ENCODE measurements at regions not wholly inside any gene's neighbourhood (a gene's known extent, or its start where the extent isn't known, plus 50 kb on each side); places are given as distances from the start of the nearest gene placed in this dataset.
A peak's percentile ranks its signal among the peaks of the same experiment; 100 is the strongest.
"Not testable (repeated sequence)": the region's sequence is repeated elsewhere in the genome, so short reads cannot be mapped to it uniquely, and the experiment has no call there.

DNA sequence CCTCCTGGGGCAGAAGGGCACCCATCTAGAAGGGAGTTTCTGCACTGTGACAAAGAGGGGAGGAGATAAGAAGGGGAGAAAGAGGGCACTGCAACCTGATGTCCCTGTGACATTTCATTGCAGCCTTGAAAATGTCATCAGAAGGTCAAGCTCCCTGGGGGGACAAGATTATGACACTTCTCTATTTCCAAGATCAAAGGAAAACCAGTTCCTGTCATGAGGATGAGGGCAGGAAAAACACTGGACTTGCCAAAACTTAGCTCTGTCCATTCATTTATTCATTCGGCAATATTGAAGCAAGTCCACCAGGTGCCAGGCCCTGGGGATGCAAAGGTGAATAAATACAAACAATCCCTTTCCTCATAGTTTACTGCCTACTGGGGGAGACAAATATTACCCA is 138.4 kb upstream of the CDKN3 start:
- no peak for DNase-seq

DNA sequence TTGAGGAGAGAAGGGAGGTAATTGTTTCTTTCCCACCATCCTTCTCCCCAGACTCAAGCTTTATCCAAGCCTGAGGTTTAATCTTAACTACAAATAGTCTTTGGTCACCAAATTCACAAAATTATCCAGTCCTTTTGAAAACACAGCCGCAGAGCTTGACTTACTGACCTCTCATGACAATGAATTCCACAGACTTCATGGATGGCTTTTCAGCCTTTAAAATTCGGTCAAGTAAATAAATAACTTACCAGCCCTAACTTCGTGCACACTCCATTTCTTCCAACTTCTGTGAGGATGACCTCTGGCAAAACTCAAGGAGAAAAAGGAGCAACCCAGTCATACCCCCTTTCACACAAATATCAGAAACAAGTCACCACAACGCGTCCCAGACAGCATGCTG is 137.0 kb upstream of the CDKN3 start:
- DNase-seq: no peak

DNA sequence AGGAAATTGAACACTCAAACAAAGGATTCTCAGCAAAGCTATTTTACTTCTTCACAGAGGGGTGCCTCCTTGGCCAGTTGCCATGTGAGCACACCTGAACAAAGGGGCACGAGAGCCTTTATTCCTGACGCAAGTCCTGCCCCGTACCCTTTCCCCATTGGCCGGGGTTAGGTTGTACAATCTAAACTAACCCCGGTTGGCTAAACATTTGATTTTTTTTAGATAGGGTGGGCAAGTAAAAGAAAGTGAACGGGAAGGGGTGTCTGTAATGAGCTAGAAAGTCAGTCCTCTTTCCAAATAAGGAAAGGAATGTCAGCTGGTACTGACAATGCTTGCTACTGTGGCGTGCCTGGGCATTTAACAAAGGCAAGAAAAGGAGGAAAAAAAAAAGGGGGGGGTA is 135.5 kb upstream of the CDKN3 start:
- DNase-seq: no peak

DNA sequence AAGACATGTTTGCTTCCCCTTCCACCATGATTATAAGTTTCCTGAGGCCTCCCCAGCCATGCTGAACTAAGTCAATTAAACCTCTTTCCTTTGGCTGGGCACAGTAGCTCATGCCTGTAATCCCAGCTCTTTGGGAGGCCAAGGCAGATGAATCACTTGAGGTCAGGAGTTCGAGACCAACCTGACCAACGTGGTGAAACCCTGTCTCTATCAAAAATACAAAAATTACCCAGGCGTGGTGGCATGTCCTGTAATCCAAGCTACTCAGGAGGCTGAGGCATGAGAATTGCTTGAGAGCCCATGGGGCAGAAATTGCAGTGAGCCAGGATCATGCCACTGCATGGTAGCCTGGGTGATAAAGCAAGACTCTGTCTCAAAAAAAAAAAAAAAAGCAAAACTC is 130.2 kb upstream of the CDKN3 start:
- not testable (repeated sequence) for DNase-seq

DNA sequence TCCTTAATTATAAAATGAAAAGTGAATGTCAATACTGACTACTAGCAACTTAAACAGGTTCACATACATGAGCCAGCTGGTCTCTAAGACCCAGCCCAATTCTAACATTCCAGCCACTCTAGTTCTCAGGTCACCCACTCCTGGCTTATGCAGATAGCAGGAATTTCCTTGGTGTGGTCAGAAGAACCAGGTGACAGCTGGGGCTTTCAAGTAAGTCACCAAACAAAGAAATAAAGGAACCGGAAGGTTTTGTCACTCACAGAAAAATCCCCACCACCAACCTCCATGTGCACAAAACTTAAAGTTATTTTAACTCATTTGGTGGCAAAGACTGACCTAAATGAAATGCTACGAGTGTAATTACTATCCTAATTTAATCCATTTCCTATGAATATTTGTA is 129.6 kb upstream of the CDKN3 start:
- no peak for DNase-seq

DNA sequence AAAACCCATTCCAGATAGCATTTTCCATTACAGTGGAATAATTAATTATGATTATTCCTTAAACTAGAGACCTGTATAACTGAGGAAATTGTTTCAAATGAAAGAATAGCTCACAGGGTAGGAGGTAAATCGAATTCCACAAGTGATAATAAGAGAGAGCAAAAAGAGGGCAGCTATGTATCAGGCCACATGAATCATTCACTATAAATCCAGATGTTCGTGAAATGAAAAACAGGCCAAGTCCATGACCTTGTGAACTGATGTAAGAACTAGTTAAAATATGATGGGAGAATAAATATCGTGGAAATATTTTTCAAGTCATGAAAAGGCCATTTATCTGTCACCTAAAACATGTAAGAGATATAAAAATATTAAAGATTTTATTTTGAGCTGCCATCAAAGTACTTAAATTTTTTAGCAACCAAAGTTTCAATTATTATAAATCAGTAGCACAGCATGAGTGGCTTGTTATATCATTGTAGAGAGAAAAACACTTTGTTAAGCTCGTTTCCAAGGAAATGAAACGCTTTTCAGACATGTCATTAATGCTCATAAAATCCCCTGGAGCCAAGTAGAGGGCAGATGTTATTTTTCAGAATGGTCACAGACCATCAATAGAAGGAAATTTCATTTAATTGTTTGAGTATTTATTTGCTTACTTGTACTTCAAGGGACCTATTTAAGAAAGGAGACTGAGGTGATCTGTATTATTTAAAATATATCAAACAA is 120.6 kb upstream of the CDKN3 start:
- no peak for DNase-seq

DNA sequence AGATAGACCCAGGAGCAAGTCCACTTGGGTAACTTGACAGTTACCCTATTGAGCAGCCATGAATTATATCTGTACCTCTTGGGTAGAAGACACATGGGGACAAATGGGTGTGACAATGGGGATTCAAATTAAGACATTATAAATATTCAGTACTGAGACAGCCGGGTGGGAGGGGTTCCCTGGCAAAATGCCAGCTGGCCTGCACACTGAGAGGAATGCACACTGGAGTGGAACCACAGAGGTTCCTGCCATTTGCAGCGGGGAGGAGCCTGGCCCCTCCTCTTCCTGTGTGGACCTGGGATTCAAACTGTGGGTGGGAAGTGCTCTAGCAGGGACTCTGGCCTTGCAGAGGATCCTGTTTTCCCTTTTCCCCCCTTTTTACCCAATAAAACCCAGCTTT is 118.7 kb upstream of the CDKN3 start:
- no peak for DNase-seq

DNA sequence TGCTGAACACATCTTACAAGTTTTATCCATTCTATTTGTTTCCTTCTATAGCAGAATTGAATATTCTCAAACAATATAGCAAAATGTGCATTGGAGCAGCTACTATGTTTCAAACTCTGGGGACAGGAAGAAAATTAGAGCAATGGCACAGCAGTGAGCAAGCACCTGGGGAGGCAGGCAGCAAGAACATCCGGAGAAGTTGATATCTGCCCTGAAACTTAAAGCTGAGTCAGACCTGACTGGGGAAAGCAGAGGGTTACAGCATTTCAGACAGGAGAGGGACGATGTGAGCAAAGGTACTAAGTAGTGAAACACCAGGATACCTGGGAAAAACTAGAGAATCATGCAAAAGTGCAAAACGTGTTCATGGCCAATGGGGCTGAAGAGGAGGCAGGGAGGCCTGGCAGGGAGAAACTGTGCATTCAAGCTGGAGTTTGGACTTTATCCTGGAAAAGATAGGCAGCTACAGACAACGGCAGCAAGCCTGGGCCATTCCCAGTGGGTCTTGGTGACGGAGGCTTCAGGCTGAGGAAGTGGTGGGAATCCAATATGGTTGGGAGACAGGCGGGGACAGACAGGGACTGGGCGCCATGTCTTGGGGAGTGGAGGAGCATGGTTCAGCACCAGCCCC is 118.0 kb upstream of the CDKN3 start:
- no peak for DNase-seq

DNA sequence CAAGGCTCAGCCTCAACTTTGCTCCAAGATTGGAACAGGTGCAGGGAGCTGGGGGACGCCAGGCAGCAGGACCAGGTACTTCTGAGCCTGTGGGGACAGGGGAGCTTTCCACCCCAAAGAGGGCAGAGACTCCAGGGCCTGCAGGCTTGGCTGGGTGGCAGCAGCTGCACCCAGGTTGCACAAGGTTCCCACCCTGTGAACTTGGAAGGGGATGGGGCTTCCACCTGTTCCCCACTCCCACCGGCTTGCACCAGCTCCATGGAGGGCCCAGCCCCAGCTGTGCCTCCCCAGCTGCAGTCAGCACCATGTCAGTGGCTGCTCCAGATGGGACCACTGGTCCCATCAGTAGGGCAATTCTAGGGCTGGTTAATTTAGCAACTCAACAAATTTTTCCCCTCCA is 114.0 kb upstream of the CDKN3 start:
- no peak for DNase-seq

DNA sequence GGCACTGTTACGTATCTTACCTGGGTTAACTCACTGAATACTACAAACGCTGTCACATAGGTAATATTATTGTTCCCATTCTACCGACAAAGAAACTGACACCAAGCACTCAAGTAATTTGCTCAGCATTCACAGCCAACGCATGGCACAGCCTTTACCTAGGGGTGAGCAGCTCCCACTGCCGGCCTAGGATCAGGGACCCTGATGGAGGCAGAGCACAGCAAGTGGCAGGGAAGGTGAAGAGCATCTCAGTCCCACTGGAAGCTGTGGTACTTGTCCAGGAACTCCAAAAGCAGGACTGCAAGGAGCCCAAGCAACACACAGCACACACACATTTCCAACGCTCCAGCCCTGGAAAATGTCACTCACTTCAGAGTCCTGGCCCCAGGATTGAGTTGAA is 111.8 kb upstream of the CDKN3 start:
- DNase-seq: no peak

DNA sequence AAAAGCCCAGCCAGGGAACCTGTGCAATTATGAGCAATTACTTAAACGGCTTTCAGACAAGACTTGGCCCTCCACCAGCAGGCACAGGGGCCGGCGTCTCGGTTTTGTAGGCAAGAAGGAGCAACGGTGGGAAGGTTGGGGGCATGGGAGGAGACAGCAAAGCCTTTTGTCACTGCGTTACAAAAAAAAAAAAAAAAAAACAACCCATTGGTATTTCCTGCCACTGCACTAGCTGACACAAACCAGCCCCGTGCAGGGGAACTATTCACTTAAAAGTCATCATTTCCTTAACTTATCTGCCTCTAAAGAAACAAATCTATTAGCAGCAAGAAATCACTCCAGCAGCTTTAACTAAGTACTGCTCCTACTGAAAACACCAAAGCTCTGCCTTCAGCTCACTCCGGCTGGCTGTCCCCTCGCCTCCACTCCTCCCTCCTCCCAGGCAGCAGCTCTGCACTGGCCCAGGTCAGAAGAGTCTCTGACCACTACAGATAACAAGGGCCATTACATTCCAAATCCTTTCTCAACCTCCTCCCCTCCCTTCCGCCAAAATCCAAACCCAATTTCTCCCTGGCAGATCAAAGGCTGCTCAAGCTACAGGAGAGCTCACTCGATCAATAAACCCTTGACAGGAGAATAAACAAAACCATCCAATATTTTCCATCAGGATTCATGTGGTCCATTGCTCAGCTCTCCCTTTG is 105.2 kb upstream of the CDKN3 start:
- peak; percentile 51 for DNase-seq

DNA sequence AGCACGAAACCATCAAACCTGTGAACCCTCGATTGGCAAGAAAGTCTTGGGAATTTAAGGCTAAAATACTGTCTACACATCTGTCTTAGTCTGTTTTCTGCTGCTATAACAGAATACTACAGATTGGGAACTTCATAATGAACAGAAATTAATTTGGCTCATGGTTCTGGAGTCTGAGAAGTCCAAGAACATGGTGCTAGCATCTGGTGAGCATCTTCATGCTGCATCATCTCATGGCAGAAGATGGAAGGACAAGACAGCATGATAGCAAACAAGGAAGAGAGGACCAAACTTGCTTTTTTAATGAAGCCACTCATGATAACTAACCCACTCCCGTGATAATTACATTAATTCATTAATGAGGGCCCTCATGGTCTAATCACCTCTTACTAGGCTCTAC is 102.0 kb upstream of the CDKN3 start:
- DNase-seq: no peak

DNA sequence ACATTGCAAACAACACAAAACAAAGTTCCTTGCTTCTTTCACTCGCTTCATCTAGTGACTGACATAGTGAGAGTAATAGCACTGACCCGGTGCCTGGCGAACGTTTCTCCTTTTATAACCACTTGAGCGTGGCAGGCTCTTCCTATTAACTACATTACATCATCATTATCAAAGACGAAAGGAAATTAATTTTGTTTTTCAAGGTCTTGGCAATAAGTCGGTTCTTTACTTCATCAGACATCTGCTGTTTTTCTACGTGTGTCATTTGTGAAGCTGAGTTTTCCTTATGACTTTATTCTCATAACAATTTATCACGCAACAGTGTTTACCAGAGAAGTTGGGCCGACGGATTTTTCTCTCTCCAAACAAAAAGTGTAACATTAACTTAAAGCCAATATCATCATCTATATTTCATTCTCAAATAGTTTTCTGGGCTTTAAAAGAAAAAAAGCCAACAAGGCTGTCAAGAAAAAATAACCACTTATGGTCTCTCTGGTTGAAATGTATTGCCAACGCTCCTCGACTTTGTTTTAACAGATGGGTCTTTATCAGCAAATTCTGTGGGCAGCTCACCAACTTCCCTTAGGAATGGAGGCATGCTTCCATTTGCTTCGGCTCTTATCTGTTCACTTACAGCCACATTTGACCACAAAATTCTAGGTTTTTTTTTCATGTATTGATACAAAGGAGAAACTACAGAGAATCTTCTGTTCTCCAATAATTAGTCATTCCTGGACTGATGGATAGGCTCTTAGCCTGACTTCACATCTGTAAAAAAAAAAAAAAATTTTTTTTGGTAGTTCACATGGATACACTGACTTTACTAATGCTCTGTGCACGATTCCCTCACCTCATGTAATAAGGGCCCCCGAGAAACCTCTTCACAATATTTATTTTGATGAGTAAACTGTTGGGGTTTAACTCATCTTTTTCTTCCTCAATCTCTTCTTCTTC is 97.1 kb upstream of the CDKN3 start:
- no peak for DNase-seq

DNA sequence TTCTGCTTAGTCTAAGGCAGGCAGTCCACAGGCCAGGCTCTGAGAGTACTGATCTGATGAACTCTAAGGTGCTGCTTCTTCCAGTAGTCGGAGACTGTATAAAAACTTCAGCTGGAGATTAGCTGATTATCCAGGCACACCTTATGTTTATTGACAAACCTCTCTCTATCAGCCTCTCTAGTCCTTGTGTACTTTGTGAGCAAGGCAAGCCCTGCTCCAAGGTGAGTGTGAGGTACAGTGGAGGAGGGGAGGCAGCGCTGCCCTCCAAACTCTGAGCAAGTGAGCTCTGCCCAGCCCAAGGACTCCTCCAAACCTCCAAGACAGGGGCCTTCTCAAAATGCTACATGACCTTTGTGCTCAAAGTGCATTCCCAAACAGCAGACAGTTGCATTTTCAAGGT is 95.9 kb upstream of the CDKN3 start:
- DNase-seq: no peak

DNA sequence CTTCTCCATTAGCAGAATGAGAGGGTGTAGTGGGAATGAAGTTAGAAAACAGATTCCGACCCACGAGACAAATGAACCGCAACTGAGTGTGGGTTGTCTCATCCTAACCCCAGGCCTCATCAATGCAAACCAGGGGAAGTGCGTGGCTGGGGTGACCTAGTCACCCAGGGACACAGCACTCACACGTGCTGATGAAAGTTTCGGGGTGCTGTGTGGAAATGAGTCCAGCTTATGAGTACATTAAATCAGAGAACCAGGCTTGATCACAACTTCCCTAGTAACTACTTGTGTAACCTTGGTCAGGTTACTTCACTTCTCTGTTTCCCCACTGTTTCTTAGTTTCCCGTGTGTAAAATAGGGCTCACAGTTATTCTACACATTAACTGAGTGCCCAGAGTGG is 95.4 kb upstream of the CDKN3 start:
- DNase-seq: no peak

DNA sequence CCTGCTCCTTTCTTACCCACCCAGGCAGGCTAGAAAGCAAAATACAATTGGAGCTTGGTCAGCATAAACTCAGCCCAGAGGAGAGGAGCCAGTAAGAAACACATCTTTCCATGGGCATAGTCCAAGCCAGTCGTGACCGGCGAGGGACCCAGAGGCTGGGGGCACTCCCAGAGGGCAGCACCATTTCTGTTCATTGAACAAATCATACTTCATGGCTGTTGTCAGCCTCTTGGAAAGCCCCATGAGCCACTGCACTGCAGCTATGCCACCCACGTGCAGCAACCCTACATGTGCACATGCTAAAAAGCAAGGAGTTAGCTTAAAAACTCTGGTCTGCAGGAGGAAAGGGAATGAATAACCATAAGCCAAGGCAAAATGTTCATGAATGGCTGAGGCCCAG is 90.0 kb upstream of the CDKN3 start:
- no peak for DNase-seq

DNA sequence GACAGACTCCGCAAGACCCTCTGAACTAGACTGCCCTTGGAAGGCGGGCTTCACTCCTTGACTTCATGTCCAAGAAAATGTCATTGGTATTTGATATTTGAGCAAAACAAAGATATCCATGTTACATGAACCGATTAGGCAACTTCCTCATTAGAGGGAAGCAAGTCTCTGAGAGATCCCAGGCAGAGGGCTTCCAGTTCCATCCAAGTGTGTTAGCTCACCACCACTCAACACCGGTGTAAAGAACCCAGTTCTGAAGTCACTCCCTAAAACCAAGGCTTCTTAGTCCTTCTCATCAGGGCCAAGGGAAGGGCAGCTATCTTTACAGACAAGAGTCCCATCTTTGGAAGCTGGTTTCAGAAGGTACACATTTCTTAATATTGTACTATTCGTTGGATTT is 87.2 kb upstream of the CDKN3 start:
- DNase-seq: no peak

DNA sequence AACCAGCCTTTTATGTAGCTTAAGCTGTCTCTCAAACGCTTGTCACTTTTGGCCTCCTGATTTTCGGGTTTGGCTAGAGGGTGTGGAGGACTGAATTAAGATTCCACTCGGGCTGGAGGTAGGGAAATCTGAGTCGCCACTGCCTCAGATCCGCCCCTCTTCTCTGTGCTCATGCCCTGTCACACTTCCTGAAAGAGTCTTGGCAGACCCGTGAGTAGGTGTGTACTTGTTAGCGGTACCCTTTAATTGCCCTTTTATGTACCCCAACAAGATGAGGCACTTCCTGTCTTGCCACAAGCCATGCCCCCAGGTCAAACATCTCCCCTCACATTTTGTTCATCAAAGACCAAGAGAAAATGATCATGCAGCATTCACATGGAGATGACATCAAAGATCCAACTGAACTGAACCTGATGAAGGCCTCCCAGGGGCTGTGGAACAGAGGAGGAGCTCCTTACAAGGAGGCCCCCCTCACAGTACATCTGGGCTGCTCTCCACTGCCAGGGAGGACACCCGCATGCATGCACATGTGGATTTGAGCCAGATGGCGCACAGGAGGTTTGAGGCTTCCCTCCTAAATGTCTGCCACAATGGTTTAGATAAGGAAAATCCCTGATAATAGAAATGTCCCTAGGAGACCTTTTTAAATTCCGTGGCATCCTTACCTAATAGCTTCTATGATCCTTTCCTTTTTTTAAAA is 86.5 kb upstream of the CDKN3 start:
- DNase-seq: no peak

DNA sequence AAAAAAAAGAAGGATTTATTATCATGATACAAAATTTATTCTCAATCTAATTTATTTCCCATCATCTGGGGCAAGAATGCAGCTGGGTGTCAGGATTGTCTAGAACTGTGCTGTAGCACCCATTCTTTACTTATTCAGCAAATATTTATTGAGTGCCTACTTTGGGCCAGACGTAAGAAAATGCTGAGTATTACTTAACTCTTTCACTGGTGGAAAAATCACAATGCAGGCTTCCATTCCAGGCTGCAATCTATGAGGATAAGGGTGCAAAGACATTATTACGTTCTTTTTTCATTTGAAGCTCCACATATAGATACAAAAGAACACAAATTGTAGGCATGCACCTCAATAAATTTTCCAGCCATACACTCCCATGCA is 86.0 kb upstream of the CDKN3 start:
- no peak for DNase-seq

DNA sequence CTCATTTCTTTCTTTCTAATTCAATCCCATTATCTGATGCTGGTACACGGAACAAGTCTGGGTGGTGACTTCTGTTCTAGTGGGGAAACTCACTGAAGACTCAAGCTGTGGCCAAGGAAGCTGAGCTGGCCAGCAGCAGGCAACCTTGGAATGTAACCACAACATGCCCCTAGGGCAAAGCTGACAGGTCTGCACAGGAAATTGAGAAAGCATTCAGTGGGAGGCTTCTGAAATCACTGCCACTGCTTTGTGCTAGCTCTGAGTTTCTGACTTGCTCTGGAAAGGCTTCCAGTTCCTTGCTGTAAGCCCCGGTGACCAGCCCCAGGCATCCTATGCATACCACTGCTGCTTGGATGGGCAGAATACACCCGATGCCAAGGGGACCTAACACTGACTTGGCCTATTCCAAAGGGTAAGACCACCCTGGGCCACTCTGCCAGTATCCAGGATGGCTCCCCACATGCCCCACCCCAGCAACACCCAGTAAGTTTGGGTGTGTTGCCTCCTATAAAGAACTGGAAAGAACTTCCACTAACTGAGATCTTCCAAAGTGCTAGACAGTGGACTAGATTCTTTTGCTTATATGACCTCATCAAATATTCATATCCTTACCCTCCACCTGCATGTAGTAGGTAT is 84.5 kb upstream of the CDKN3 start:
- DNase-seq: no peak

DNA sequence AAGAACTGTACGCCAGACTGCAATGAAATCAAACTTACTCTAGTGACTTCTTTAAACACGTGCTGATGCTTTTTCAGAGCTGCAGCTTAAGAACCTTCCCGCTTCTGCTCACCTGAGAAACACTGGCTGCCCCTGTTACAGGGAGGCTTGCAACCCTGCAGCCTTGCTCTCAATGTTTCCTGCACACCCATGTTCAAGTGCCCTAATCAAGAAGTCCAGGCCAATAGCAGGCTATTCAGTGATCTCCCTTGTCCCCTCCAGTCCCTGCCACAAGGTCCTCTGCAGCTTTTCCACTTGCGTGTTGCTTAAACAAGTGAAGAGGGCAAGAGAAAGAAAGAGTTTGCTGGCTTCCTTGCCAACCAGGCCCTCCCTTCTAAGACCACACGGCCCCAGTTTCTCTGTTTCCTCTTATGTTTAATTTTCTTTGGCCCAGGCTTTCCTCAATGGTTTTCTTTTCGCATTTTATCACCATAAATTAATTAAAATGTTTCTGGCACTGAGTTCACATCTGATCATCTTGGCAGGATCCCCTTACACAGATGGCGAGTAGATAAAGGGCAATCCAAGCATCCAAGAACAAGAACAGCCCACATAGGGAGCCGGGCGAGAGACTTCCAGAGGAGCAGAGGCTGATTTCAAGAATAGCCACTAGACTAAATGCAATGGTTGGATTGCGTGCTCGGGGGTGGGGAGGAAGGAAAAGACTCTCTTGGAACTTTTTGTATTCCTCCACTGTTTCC is 82.3 kb upstream of the CDKN3 start:
- DNase-seq: no peak
